Stimulated activated CD8-positive, alpha-beta memory T cell treated with anti-CD3 and anti-CD28 coated beads, Interleukin-4, amount 100 ng/mL, for 48 hours (primary cell): ENCODE measurements at regions not wholly inside any gene's neighbourhood (a gene's known extent, or its start where the extent isn't known, plus 50 kb on each side); places are given as distances from the start of the nearest gene placed in this dataset.
"Not testable (repeated sequence)": the region's sequence is repeated elsewhere in the genome, so short reads cannot be mapped to it uniquely, and the experiment has no call there.

Experiments used
- DNase-seq: peaks from one replicate; pipeline ENCODE4 v3.0.0-alpha.2; 2020

DNA sequence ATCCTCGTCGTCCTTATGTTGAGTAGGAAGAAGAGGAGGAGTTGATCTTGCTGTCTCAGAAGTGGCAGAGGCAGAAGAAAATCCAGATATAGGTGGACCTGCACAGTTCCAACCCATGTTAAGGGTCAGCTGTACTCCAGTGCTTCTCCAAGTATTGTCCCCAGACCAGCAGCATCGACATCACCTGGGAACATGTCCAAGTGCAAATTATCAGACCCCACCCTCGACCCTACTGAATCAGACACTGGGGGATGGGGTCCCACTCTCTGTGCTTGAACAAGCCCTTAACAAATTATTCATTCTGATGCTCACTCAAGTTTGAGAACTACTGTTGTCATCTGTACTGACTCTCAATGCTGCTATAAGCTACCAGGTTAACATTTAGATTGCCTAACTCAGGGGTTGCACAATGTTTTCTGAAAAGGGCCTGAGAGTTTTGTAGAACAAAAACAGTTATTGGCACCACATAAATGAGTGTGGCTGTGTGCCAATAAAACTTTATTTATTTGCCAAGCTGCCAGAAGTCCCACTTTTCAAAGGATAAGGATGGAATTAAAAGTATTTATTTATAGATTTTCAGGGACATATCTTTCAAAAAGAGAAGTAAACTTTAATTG lies 226.7 kb upstream of the IPO5 start:
- DNase-seq, result no peak

- DNase-seq, result no peak
These were observed 225.5 kb upstream of the IPO5 start for GRCh38 chr13:97727991-97728390.

GRCh38 chr13:97736436-97736835 lies 217.0 kb upstream of the IPO5 start:
- DNase-seq, result no peak

DNA sequence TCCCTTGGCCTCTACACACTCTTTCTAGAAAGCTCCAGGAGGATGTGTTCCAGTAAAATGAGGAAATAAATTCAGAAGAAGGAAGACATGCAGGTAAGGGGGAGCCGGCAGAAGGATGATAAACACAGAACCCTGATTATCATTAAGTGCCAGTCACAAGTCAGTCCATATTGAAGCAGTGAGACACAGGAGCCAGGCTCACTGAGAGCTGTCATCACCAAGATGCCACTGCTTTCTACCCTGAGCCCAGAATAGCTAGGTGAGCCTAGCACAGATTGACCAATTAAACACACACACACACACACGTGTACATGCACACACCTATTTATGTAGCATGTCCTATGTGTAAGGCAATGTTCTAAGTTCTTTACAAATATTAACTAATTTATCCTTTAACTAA lies 211.4 kb upstream of the IPO5 start:
- DNase-seq, result no peak

DNA sequence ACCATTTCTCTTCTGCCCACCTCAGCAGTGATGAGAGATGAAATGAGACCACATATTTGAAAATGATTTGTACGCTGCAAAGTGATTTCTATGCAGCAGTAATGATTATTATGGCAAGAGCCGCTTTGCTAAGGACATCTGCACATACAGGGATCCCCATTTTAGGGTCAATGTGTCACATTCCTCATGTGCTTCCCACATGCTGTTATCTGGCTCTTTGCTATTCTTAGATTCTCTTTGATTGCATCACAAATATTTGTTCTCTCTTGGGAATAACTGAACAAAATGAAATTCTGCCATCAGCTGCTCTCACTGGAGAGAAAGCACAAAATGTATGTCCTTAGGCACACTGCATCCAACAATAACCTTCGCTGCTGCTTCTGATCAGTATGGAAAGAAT lies 209.5 kb upstream of the IPO5 start:
- no peak for DNase-seq

- DNase-seq, result no peak
These were observed 206.8 kb upstream of the IPO5 start for GRCh38 chr13:97746649-97747048.

DNA sequence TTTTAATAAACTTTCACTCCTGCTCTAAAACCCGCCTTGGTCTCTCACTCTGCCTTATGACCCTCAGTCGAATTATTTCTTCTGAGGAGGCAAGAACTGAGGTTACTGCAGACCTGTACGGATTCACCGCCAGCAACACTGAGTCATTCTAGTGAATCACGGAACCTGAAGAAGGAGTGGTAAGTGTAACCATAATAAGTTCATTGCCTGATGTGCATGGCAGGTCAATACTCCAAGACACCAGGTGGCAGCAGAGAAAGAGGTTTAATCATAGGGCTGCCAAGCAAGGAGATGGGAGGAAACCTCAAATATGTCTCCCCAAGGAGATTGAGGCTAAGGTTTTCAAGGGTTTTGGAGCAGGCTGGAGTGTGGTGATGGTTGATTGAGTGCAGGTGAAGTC lies 204.3 kb upstream of the IPO5 start:
- no peak for DNase-seq

GRCh38 chr13:97751477-97751876 lies 202.0 kb upstream of the IPO5 start:
- no peak for DNase-seq

DNA sequence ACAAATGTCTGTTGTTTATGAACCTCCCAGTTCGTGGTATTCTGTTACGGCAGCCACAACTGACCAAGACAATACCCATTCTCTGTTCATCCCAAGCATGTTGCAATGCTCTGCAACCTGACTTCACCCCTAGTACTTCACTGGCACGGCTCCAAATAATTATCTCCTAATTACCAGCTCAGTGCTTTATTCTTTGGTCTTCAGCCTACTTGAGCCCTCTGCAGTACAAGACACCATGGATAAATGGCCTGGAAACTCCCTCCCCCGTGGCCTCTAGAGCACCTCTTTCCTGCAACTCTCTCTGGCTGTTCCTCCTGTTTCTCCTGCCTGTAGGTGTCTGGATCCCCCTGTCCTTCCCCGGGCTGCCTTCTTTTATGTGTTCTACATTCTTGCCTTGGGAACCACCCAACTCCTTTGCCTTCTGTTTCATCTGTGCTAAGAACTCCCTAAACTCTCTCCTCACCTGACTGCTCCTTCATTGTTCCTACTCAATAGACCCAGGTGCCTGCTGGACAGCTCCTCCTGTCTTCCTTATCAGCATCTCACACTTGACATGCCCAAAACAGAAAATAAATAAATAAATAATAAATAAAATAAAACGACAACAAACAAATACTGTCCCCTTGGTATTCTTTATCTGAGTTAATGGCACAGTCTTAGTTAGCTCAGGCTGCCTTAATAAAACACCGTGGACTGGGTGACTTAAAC lies 200.4 kb upstream of the IPO5 start:
- no peak for DNase-seq

DNA sequence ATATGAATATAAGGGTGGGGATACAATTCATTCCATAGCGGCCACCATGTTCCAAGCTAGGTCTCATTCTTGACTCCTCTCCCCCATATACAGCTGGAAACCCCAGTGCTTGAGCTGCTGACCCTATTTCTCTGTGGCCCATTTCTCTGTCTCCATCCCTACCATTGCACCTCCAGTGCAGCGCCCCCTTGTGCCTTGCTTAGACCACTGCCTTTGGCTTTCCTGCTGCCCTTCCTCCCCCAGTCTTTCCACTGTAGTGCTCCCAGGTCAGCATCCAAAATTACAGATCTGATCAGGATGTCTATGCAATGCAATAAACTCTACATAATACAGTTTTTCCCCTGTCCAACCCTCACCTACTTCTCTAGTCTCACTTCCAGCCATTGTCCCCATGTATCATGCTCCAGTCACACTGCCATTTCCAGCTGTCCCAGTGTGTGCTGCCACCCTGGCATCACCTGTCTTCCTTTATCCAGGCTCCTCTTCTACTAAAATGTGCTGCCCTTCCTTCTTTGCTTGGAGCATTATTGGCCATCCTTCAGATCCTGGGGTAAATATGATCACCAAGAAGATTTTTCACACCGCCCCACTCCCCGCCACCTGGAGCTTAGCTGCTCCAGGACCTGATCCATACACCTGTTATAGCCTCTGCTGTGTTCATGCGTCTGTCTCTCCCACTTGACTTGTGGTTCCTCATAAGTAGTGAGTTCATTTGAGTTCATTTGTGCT lies 199.4 kb upstream of the IPO5 start:
- peak; percentile 24 for DNase-seq

- no peak for DNase-seq
These were observed 195.7 kb upstream of the IPO5 start for GRCh38 chr13:97757807-97758206.

DNA sequence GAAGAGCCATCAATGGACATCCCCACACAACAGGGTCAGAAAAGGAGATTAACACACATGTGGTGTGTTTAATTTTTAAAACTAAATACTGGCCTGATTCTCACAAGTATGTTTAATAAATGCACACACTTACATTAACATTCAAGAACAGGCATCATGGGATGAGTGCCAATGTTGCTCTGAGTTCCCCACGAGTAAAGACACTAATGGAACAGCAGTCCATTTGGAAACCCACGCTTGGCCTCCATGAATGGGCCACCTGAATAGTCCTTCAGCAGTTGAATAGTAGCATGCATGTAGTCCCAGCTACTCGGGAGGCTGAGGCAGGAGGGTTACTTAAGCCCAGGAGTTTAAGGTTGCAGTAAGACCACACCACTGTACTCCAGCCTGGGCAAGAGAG lies 195.2 kb upstream of the IPO5 start:
- DNase-seq, result no peak

GRCh38 chr13:97761796-97762540 lies 191.5 kb upstream of the IPO5 start:
- no peak for DNase-seq

- no peak for DNase-seq
These were observed 186.7 kb upstream of the IPO5 start for GRCh38 chr13:97766749-97767148.

DNA sequence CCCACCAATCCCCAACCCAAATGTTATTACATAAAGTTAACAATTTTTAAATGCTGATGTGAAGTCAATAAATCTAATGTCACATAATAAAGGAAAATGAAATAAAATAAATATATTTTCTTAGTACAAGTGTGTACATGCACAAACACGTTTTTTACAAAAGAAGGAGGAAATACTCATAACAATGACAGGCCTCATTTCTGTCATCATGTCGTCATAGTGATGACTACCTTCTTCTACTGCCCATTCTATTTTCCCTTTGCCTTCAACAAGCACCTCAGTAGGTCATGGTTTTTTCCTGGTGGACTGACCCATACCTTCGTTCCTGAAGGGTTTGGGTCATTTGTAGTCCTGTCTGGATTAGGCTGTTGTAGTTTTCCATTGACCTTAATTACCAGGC lies 185.3 kb upstream of the IPO5 start:
- no peak for DNase-seq

DNA sequence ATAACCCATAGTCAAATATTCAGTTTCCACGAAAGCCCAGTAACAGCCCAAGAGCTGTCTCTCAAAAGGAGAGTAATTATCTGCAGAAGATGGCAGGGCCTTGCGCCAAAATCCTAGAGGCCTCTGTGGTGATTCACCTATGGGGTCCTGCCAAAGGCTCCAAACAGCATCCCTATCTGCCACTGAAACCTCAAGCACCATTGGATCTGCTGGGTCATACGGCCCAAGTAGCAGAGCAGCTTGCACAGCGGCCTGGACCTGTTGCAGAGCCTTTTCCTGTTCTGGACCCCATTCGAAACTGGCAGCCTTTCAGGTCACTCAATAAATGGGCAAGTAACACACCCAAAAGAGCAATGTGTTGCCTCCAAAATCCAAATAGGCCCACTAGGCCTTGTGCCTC lies 183.2 kb upstream of the IPO5 start:
- not testable (repeated sequence) for DNase-seq

DNA sequence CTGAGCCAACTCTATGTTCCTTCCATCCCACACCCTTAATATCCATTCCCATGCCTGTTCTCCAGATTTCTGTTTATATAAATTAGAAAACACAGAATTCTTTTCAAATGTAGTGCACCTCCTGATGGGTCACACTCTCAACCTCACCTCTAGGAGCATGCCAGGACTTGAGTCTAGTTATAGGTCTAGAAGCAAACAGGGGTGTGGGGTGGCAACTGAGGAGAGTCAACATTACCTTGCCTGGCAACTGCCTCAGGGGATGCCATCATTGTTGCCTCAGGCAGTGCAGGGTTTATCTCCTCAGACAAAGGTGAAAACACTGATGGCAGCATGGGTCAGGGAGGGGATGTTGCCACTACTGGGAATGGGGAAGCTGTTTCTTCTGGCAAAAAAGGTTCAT lies 181.0 kb upstream of the IPO5 start:
- DNase-seq, result not testable (repeated sequence)

DNA sequence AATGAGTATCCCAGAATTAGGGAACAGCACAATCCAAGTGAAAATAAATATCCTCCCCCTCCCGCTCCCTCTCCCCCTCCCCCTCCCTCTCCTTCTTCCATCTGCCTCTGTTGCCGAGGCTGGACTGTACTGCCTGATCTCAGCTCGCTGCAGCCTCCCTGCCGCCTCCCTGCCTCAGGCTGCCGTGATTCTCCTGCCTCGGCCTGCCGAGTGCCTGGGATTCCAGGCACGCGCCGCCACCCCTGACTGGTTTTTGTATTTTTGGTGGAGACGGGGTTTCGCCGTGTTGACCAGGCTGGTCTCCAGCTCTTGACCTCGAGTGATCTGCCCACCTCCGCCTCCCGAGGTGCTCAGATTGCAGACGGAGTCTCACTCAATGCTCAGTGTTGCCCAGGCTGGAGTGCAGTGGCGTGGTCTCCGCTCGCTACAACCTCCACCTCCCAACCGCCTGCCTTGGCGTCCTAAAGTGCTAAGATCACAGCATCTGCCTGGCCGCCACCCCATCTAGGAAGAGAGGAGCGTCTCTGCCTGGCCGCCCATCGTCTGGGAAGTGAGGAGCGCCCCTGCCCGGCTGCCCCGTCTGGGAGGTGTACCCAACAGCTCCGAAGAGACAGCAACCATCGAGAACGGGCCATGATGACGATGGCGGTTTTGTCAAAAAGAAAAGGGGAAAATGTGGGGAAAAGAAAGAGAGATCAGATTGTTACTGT lies 178.9 kb upstream of the IPO5 start:
- DNase-seq, result not testable (repeated sequence)

- DNase-seq, result no peak
These were observed 173.0 kb upstream of the IPO5 start for GRCh38 chr13:97780486-97780885.

- DNase-seq, result no peak
These were observed 171.6 kb upstream of the IPO5 start for GRCh38 chr13:97781891-97782305.

- DNase-seq, result no peak
These were observed 167.0 kb upstream of the IPO5 start for GRCh38 chr13:97786510-97786909.

DNA sequence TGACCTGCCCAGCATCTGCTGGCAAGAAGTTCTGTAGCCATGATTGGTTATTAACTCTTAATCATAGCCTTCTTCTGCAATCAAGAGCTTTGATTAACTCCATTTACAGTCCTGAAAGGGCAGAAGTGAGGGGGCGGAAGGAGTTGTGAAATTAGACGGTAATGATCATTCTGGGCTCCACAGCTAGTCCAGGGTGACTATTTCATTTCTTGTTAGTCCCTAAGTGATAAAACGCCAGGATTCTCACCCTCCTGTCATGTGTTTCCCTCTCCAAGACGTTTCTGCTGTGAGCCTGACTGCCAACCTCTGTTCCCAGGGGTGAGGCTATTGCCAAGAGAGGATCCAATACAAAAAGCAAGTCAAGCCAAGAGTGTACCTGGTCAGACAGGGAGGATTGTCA lies 155.9 kb upstream of the IPO5 start:
- no peak for DNase-seq
